Osteocyte (in vitro differentiated cells): ENCODE measurements at regions not wholly inside any gene's neighbourhood (a gene's known extent, or its start where the extent isn't known, plus 50 kb on each side); places are given as distances from the start of the nearest gene placed in this dataset.

Experiments
- DNase-seq: peaks from one replicate; pipeline ENCODE4 v3.0.0; 2021; ENCODE audit warnings: mixed read lengths; ENCODE audit not compliant: unreplicated experiment; ENCODE audit errors: extremely low spot score
- H3K27ac Mint-ChIP-seq: one replicate; pipeline ENCODE4 v1.8.0; 2021; ENCODE audit warnings: mild to moderate bottlenecking, mixed read lengths; ENCODE audit not compliant: unreplicated experiment
- H3K27me3 Mint-ChIP-seq: one replicate; pipeline ENCODE4 v1.8.0; 2021; ENCODE audit warnings: mixed read lengths; ENCODE audit not compliant: unreplicated experiment
- H3K36me3 Mint-ChIP-seq: one replicate; pipeline ENCODE4 v1.8.0; 2021; ENCODE audit warnings: mixed read lengths; ENCODE audit not compliant: unreplicated experiment
- H3K4me1 Mint-ChIP-seq: one replicate; pipeline ENCODE4 v1.8.0; 2021; ENCODE audit warnings: mixed read lengths; ENCODE audit not compliant: unreplicated experiment
- H3K4me3 Mint-ChIP-seq: one replicate; pipeline ENCODE4 v1.8.0; 2021; ENCODE audit warnings: mild to moderate bottlenecking, moderate library complexity, mixed read lengths; ENCODE audit not compliant: unreplicated experiment
- H3K9me3 Mint-ChIP-seq: one replicate; pipeline ENCODE4 v1.8.0; 2021; ENCODE audit warnings: mixed read lengths; ENCODE audit not compliant: unreplicated experiment
- TF ChIP-seq, protein P1 (sequence below): fragments of 200-600 bp; sonication (generic); IDR thresholded peaks from 2 replicates; pipeline ENCODE4 v1.5.0; 2021; ENCODE audit warnings: antibody characterized with exemption, mild to moderate bottlenecking, moderate library complexity

DNA sequence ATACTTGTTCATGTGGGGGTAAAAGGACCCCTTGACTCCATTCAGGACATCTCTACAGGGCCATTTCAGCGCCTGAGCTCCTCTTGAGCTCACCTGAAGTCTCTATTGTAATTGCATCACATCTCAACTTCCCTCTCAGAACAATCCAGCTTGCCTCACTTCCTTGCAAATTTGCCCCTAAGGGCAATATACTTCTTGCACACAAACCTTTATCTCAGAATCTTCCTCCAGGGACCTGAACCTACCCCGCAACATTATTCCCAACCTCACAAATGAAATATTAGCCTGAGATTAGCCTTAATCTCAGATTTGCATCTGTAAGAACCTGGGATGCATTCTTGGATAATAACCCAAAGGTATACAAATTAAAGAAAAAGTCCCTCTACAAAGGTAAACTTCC, 159.2 kb downstream of the DRD1 start:
- Mint-ChIP-seq H3K9me3 (peaks cover 53% of the 10 kb centered on the region), H3K4me3 (no peak overlapping the region), H3K27me3 (no peaks in the 10 kb centered on the region), H3K36me3 (no peaks in the 10 kb centered on the region), H3K27ac (no peak overlapping the region), H3K4me1 (no peaks in the 10 kb centered on the region)
- TF ChIP-seq, protein P1, sequence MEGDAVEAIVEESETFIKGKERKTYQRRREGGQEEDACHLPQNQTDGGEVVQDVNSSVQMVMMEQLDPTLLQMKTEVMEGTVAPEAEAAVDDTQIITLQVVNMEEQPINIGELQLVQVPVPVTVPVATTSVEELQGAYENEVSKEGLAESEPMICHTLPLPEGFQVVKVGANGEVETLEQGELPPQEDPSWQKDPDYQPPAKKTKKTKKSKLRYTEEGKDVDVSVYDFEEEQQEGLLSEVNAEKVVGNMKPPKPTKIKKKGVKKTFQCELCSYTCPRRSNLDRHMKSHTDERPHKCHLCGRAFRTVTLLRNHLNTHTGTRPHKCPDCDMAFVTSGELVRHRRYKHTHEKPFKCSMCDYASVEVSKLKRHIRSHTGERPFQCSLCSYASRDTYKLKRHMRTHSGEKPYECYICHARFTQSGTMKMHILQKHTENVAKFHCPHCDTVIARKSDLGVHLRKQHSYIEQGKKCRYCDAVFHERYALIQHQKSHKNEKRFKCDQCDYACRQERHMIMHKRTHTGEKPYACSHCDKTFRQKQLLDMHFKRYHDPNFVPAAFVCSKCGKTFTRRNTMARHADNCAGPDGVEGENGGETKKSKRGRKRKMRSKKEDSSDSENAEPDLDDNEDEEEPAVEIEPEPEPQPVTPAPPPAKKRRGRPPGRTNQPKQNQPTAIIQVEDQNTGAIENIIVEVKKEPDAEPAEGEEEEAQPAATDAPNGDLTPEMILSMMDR, result no peak
- DNase-seq, result no peak

- DNase-seq, result no peak
- H3K27me3 Mint-ChIP-seq, result no peaks in the 10 kb centered on the region
- peaks cover 54% of the 10 kb centered on the region for H3K9me3 Mint-ChIP-seq
- no peaks in the 10 kb centered on the region for H3K4me1 Mint-ChIP-seq
- no peak overlapping the region for H3K4me3 Mint-ChIP-seq
- H3K27ac Mint-ChIP-seq, result no peak overlapping the region
- no peaks in the 10 kb centered on the region for H3K36me3 Mint-ChIP-seq
- TF ChIP-seq, protein P1, result no peak
Measured at GRCh38 chr5:175282611-175283225, 161.3 kb downstream of the DRD1 start.

DNA sequence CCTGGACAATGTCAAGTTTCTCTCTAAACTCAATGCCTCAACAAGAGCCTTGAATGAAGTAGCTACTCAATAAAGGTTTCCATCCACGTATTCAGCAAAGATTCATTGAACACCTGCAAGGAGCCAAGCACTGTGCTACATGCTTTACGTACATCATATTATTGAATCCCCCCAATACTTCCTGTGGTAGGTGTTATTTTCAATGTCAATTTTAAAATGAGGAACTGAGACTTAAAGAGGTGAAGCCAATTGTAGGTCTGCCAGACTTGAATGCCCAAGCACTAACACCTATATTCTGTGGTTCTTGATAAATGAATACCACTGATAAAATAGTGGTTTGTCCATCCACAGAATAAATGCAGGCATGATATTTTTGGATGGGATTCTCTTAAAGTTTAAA, 162.3 kb downstream of the DRD1 start:
- Mint-ChIP-seq H3K9me3 (peaks cover 54% of the 10 kb centered on the region), H3K36me3 (no peaks in the 10 kb centered on the region)

DNA sequence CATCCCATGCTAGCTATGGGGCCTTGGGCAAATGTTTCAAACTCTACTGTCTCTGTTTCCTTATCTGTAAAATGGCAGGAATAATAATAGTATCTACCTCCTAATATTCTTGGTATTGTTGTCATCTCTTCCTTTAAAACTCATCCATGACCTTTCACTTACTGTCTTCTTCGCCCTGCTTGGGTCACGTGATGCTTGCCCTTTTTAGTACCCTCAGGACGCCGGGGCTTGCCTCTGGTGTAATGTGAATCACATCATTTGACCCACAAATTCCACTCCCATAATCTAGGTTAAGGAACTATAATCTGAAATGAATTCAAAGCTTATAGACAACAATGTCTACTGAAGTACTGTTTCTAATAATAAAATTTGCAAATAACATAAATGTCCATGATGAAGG, 162.7 kb downstream of the DRD1 start:
- peaks cover 53% of the 10 kb centered on the region for H3K9me3 Mint-ChIP-seq
- no peak overlapping the region for H3K4me3 Mint-ChIP-seq
- no peak overlapping the region for H3K27ac Mint-ChIP-seq
- H3K27me3 Mint-ChIP-seq, result no peaks in the 10 kb centered on the region
- H3K4me1 Mint-ChIP-seq, result no peaks in the 10 kb centered on the region
- no peak for DNase-seq
- TF ChIP-seq, protein P1, result no peak
- H3K36me3 Mint-ChIP-seq, result no peaks in the 10 kb centered on the region

More for the DNA sequence above, 162.3 kb downstream of the DRD1 start:
- Mint-ChIP-seq H3K4me3 (no peak overlapping the region), H3K27ac (no peak overlapping the region), H3K27me3 (no peaks in the 10 kb centered on the region), H3K4me1 (no peaks in the 10 kb centered on the region)
- DNase-seq, result no peak
- TF ChIP-seq, protein P1, result no peak

- H3K27ac Mint-ChIP-seq, result no peak overlapping the region
- no peaks in the 10 kb centered on the region for H3K27me3 Mint-ChIP-seq
- TF ChIP-seq, protein P1, result no peak
Measured at GRCh38 chr5:175279506-175279905, 164.5 kb downstream of the DRD1 start.

More at GRCh38 chr5:175279506-175279905, 164.5 kb downstream of the DRD1 start:
- Mint-ChIP-seq H3K4me3 (no peak overlapping the region), H3K4me1 (no peaks in the 10 kb centered on the region), H3K9me3 (peaks cover 40% of the 10 kb centered on the region), H3K36me3 (no peaks in the 10 kb centered on the region)
- no peak for DNase-seq
